ENCODE measurements at regions not wholly inside any gene's neighbourhood (a gene's known extent, or its start where the extent isn't known, plus 50 kb on each side); places are given as distances from the start of the nearest gene placed in this dataset.
"Not testable (repeated sequence)": the region's sequence is repeated elsewhere in the genome, so short reads cannot be mapped to it uniquely, and the experiment has no call there.

DNA sequence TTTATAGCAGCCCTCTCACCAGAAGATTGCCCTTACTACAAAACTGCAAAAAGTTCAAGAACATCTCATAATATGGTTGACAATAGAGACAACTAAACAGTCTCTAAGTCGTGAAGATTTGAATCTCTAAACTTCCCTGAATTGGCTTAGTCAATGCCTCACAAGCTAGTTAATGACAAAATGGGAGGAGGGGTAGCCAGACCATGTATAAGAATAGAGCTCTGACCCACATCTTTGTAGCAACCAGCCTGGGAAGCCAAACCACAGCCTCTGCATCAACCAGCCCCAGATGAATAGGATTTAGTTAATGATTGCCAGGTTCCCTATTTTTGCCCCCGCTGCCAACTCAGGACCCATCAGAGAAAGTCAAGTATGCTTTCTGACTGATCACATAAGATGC lies 1265.9 kb upstream of the PCDH10 start:
- not testable (repeated sequence) for DNase-seq

DNA sequence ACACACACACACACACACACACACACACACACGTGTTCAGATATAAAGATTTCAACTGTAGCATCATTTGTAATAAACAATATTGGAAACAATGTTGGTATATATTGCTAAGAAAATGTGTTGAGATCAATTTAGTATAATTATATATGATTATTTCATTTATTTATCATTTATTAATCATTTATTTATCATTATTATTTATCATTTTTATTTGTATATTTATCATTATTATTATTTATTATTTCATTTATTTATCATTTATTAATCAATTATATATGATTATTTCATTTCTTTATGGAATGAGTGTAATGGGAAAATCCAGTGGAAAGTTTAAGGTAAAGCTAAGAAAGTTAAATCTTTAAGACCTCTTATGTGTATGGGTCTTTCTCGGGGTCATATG lies 1223.4 kb upstream of the PCDH10 start:
- DNase-seq: not testable (repeated sequence)

DNA sequence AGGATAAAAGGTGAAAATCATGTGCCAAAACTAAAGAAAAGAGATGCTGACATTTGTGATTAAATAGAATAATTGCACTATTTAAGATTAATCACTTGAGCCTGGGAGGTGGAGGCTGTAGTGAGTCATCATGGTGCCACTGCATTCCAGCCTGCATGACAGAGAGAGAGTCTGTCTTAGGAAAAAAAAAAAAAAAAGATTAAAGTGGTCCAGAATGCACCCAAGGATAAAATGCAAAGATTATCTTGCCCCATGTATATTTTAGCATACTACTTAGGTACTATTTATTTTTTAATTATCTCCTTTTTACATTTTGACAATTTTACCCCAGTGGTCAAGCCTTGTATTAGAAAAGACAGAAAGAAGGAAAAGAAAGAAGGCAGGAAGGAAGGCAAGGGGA lies 1181.4 kb upstream of the PCDH10 start:
- DNase-seq: not testable (repeated sequence)

DNA sequence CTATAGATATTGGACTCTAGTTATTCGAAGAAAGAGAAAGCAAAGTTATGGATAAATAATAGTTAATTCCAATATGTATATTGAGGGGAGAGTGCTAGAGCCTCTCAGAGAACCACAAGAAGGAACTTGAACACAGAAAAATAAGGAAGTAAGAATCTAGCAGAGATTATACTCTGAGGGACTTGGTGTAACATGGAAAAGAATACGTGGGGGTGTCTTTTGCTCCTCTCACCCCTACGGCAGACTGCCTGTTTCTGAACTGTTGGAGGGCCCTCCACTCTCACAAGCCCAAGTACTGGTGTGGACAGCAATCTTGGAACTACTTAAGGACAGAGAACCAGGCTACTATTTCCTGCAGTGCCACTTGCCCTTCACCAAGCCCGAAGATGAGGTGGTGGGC lies 1174.4 kb upstream of the PCDH10 start:
- DNase-seq: no peak

DNA sequence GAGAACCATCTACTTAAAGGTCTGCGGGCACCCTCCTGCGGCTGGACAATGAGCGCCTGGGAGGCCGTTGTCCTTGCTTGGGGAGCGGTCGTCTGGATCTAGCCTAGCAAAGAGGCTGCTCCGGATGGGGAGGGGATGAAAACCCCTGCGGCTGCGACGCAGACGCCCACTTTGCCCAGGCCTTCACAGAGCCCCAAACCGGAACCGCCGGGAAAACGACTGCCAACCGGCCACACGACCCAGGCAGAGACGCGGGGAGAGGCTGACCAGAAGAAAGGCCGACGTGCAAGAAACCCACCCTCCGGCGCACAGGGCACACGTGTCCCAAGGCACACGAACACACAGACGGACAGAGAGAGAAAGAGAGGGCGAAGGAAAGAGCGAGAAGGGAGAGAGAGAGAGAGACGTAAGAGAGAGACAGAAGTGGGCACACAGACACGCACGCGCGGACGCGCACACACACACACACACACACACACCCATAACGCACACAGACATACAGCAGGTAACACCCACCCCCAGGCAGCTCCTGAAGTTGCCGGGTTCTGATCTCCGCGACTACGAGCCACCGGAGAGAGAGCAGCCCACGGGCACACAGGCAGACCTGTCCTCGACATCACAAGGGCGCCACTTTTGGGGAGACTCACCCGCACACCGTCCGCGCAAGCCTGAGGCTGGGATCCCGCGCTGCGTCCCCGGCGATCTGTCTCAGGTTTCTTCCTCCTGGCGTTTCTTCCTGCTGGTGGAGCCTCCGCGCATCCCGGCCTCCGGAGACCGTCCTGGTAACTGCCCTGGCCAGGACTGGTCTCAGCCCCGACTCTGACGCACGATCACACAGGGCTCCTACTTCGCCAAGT lies 1173.6 kb upstream of the PCDH10 start:
- not testable (repeated sequence) for DNase-seq

DNA sequence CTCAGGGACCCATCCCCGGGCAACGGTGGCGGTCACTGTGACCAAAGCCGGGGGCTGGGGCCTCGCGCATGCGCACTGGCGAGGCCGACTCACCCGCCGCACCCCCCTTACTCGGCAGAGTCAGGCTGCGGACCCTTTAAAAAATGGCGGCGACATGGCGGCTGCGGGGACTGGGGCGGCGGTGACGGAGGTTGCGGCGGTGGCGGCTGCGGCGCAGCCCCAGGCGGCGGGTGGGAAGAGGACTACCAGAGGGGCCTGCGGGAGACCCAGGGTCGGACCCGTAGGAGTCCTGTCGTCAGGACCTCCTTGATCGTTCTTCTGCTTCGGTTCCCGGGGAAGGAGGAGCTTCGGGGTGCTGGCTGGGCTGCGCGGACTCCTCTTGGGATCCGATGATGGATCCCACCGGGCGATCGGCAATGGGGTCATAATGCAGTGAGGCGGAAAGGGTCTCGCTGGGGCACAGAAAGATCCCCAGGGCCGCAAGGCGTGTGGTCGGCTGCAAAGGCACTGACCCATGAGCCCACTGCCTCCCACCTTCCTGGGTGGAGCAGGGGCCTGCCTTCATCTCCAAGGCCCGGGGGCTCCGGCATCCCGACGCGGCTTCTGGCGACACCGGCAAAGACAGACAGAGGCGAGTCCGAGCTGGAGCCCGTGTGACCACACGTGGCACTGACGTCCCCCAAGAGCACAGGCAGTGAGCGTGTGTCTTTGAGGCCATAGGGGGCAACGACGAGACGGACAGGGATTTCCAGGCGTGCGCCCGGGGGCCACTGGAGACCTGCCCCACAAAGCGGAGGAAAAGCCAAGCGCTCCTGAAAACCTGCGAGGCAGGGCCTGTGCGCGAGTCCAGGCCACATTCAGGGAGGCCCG lies 1172.7 kb upstream of the PCDH10 start:
- not testable (repeated sequence) for DNase-seq

DNA sequence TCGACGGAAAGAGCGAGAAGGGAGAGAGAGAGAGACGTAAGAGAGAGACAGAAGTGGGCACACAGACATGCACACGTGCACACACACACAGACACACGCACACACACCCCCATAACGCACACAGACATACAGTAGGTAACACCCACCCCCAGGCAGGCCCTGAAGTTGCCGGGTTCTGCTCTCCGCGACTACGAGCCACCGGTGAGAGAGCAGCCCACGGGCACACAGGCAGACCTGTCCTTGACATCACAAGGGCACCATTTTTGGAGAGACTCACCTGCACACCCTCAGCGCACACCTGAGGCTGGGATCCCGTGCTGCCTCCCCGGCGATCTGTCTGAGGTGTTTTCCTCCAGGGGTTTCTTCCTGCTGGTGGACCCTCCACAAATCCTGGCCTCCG lies 1171.0 kb upstream of the PCDH10 start:
- DNase-seq: no peak

DNA sequence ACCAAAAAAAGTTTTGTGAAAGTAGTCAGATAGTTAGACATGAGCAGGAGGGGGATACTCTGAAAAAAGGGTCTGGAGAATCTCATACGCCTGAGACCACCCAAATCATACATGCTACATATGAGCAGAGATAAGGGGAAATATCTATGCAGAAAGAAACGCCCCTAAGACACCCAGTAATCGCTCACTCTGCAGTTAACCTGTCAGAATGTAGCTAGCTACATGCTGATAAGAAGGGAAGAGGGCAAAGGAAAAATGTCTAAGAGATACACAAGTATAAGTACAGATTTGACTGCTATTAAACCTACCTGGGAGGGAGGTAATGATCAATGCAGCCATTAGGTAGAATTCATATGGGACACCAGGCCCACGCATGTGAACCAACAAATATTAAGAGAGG lies 1159.5 kb upstream of the PCDH10 start:
- DNase-seq: no peak

DNA sequence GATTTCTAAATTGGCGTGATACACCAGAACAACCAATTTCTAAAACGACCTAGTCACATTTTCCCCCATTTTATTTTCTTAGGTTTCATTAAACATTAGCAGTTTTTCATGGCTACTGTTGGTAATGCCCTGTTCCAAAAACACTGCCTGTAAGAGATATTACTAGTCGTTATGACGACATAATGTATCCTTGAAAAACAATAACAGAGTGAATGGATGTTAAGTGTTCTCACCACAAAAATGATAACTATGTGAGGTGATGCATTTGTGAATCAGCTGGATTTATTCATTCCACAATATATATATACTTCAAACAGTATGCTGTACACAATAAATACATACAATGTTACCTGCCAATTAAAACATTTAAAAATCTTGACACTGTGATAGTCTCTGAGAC lies 1147.6 kb upstream of the PCDH10 start:
- no peak for DNase-seq

DNA sequence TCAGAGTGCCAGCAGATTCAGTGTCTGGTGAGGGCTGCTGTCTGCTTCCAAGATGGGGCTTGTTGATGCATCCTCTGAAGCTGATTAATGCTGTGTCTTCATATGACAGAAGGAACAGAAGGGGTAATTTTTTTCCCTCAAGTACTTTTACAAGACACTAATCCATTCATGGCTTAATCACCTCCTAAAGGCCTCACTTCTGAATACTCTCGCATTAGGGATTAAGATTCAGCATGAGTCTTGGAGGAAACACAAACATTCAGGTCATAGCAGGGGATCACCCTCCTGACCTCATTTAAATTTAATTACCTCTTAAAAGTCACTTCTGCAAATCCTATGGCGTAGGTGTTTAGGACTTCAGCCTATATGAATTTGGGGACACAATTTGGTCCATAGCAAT lies 1145.5 kb upstream of the PCDH10 start:
- DNase-seq: no peak

DNA sequence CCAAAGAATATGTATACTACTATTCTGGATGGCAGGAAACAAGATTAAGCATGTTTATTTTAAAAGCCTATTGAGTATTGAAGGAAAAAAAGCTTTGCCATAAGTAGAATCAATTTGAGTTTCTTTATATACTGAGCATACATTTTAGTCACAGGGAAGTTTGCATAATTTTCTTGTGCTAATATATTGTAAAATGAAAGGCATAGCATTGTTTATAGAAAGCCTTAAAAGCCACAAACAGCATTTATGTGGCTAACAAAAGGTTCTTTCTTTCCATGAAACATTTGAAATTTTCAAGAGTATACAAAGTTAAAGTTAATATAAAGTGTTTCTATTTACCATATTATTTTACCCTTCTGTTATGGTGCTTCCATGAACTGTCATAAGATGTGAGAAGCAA lies 1133.8 kb upstream of the PCDH10 start:
- no peak for DNase-seq

DNA sequence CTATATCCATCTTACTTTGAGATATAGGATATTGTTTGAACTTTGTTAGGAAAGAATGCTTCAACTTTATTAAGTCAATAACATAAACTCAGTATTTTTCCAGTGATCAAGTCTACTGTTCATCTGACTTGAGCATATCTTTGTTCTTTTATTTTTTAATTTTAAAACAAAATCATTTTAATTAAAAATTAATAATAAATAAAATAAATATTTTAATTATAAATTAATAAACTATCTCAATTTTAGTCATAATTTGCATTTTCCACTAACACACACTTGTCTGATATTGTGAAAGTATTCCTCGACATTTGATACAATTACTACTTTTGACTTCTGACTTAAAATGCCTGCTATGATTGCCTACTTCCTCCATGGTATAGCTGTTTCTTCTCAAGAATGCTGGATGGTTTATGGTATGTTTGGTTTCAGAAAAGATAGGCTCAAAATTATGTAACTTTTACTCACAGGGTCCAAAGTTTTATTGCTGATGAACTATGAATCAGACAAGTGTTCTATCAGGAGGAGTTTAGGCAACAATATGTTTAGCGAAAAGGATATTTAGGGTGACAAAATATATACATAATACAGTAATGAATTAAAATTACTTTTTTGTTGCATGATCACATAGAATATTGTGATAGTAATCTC lies 1132.3 kb upstream of the PCDH10 start:
- DNase-seq: no peak

DNA sequence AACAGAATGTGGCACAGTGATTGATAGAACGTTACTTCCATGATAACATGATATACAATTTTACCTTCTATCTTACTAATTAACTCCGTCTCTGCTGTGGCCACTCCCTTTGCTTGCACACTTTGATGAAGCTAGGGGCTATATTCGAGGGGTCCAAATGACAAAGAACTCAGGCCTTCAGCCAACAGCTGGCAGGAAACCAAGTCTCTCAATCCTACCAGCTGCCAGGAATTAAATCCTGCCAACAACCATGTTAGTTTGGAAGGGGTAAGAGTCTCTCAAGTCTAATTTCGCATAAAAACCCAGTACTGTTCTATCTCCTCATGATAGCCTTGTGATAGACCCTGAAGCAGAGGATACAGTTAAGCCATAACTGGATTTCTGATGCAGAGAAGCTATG lies 1122.9 kb upstream of the PCDH10 start:
- DNase-seq: no peak

DNA sequence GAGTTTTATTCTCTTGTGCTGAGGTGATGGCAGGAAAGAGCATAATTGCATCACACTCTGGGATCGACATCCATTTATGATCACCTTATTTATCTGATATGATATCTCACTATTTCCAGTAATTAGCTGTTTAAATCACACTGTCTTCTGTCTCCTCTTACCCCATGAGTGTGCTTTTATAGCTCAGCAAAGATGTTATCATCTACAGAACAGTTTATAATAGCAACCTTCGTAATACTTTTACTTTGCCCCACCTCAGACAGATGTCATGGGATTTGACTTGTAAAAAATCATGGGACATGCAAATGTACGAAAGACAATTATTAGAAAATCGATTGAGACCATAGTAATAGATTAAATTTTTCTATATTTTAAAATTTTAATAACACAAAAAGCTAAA lies 1122.3 kb upstream of the PCDH10 start:
- DNase-seq: no peak

DNA sequence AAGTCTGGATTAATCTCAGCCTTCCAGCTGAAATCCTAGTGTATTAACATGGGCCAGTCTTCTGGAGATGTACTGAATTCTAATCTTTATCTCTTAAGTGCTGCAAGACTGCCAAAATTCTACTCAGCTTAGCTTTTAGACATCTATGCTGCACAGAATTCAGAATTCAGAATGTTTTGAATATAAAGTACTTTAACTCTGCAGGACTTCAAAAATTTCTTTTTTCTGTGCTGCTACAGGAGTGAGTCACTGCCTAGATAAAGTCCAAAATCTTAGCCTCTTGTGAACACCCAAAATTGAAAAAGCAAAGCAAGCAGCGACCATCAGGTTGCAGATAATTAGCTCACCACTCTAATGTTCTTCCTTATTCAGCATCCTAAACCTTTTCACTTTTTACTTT lies 1092.6 kb upstream of the PCDH10 start:
- DNase-seq: no peak

DNA sequence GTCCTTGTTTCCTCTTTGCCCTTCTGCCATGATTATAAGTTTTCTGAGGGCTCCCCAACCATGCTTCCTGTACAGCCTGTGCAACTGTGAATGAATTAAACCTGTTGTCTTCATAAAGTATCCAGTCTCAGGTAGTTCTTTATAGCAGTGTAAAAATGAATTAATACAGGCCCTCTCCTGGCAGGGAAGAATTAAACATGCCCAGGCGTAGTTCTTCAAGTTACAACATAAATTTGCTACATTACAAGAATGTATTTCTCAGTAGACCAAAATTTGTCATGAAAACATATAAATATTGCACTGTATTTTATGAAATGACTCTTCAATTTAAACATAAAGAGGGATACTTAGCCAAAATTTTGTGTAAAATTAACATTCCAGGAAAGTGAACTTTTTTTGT lies 1089.9 kb upstream of the PCDH10 start:
- DNase-seq: no peak

DNA sequence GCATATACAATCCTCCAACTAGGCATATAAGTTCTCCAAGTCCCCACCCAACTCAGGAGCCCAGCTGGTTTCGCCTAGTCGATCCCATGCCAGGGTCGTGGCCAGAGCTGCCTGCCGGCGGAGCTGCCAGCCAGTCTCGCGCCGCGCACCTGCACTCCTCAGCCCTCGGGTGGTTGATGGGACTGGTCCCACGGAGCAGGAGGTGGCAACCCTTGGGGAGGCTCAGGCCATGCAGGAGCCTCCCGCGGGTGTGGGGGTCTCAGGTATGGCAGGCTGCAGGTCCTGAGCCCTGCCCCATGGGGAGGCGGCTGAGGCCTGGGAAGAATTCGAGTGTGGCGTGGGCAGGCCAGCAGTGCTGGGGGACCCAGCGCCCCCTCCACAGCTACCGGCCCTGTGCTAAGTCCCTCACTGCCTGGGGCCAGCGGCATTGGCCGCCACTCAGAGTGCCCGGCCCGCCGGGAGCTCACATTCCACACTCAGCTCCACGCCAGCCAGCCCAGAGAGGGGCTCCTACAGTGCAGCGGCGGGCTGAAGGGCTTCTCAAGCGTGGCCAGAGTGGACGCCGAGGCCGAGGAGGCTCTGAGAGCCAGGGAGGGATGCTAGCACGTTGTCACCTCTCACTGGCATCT lies 1086.4 kb upstream of the PCDH10 start:
- DNase-seq: no peak

DNA sequence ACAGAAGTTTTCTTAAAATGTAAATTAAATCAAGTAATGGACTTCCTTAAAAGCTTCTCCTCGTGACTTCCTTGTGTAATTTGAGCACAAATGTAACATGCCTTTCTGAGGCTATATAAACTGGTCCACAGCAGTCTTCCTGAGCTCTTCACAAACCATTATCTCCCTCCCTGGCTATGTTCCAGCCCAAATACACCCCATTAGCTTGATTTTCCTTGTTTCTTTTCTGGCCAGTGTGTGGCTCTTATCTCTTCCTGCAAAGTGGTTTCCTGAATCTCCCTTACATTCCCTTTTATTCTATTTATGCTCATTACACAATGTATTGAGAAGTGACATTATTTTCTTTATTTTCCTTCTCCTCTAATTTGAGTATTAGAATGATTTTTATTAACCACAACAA lies 1085.3 kb upstream of the PCDH10 start:
- DNase-seq: no peak

DNA sequence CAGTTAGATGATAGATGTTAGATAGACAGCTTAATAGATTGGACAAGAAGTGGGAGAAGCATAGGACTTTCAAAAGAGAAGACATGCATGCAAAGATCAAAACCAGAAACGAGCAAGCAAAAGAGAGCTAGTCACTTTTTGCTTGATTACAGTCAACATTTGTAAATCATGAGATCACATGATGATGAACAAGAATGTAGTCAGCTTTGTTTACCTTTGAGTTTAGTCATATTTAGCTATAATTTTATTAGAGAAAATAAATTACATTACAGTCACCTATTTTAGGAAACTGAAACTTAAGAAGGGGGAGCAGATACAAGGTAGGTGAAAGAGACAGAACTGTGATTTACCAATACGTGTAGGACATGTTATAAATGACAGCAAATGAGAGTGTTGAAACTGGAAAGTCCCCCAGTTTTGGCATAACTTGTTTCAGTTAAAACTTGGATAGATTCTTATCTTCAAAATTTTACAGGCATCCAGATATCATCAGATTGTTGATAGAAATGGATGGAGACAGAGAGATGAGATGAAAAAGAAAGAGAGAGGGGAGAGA lies 1083.1 kb upstream of the PCDH10 start:
- no peak for DNase-seq

DNA sequence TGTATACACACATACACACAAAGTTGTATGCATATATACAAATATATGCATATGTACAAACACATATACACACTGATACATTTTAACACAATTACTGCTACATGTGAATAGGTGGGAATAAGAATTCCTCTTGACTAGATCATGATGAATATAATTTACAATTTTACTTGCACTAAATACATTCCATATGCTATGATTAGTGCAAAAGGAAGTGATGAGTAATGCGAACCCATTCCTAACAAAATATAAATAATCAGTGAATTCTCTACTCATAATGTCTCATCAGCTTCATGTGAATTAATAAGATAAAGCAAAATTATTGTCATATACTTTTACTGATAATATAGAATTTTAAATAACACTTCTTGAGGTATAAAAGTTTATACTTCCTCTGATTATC lies 1077.3 kb upstream of the PCDH10 start:
- no peak for DNase-seq

DNA sequence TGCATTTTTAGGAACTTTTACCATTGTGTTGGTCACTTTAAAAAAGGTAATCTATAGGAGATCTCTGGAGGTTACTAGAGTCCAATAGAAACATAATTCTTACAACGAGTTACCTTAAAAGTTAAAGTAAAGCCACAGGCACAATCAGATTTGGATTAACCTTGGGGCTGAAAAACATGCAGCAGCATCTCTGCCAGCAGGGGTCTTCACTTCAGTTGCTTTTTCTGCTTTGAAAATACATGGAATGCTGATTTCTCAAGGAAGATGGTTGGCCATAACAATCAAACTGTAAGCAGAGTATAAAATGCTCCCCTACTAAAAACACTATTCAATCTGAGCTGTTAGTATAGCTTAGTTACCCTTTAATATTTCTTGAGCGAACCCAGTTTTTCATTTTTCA lies 1072.3 kb upstream of the PCDH10 start:
- DNase-seq: no peak

DNA sequence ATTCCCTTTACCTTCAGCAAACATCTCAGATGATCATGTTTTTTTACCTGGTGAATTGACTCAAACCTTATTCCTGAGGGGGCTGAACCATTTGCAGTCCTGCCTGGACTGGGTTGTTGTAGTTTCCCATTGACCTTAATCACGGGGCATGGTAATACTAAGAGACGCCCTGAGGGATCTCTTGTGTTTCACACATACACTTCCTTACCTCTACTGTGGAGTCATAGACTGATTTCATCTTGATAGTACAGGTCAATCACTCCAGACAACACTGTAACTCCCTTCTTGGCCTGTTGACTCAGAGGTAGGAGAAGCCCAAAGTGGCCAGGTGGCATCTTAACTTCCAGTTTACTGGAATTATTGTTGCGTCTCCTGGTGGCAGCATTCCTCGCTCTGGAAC lies 1064.0 kb upstream of the PCDH10 start:
- no peak for DNase-seq

DNA sequence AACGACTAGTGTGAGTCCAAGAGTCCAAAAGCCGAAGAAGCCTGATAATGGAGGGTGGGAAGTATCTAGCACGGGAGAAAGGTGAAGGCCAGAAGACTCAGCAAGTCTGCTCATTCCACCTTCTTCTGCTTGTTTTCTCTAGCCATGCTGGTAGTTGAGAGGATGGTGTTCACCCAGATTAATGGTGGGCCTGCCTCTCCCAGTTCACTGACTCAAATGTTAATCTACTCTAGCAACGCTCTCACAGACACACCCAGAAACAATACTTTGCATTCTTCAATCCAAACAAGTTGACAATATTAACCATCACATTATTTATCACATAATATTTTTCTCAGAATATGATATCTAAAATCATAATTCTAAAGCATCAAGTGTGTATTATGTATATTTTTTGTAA lies 1055.1 kb upstream of the PCDH10 start:
- DNase-seq: no peak

Data from suppressor macrophage treated with lipopolysaccharide for 4 hours (primary cell).